ENCODE measurements at regions not wholly inside any gene's neighbourhood (a gene's known extent, or its start where the extent isn't known, plus 50 kb on each side); places are given as distances from the start of the nearest gene placed in this dataset.

DNA sequence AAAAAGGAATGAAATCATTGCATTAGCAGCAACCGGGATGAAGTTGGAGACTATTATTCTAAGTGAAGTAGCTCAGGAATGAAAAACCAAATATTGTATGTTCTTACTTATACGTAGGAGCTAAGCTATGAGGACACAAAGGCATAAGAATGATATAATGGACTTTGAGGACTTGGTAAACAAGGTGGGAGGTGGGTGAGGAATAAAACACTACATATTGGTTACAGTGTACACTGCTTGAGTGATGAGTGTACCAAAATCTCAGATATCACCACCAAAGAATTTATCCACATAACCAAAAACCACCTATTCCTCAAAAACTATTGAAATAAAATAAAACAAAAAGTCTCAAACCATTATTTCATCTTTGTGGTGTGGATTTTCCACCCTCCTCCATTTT lies 593.5 kb downstream of the TENT5A start:
- TF ChIP-seq POLR2AphosphoS5 (IDR thresholded peaks at IDR 0.05; ENCODE audit: low read length) (no peak), EZH2 (IDR thresholded peaks at IDR 0.05; ENCODE audit: borderline replicate concordance, control insufficient read depth, low read depth, low read length) (no peak), ESRRA (IDR thresholded peaks at IDR 0.05; ENCODE audit: low read length) (no peak), CTCF (IDR thresholded peaks at IDR 0.05 in 2 of 3, conservative IDR thresholded peaks at IDR 0.05 in 1 of 3; ENCODE audit: control insufficient read depth in 2 of 3, extremely low read depth in 1 of 3, insufficient read depth in 1 of 3, low read depth in 3 of 3, low read length in 3 of 3) (no peak), POLR2A (IDR thresholded peaks at IDR 0.05; ENCODE audit: low read depth, low read length) (no peak), SIN3A (IDR thresholded peaks at IDR 0.05; ENCODE audit: low read depth, low read length) (no peak), BCLAF1 (IDR thresholded peaks at IDR 0.05) (no peak), SREBF2 (IDR thresholded peaks at IDR 0.05; ENCODE audit: low read length) (no peak), KAT2A (conservative IDR thresholded peaks at IDR 0.05; ENCODE audit: control insufficient read depth, low read depth, low read length) (no peak), CREM (IDR thresholded peaks at IDR 0.05; ENCODE audit: low read depth) (no peak), MTA2 (IDR thresholded peaks at IDR 0.05; ENCODE audit: low read depth) (no peak)
- TF ChIP-seq, protein P1, sequence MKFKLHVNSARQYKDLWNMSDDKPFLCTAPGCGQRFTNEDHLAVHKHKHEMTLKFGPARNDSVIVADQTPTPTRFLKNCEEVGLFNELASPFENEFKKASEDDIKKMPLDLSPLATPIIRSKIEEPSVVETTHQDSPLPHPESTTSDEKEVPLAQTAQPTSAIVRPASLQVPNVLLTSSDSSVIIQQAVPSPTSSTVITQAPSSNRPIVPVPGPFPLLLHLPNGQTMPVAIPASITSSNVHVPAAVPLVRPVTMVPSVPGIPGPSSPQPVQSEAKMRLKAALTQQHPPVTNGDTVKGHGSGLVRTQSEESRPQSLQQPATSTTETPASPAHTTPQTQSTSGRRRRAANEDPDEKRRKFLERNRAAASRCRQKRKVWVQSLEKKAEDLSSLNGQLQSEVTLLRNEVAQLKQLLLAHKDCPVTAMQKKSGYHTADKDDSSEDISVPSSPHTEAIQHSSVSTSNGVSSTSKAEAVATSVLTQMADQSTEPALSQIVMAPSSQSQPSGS (IDR thresholded peaks at IDR 0.05; ENCODE audit: low read length): no peak
